ENCODE measurements at regions not wholly inside any gene's neighbourhood (a gene's known extent, or its start where the extent isn't known, plus 50 kb on each side); places are given as distances from the start of the nearest gene placed in this dataset.

DNA sequence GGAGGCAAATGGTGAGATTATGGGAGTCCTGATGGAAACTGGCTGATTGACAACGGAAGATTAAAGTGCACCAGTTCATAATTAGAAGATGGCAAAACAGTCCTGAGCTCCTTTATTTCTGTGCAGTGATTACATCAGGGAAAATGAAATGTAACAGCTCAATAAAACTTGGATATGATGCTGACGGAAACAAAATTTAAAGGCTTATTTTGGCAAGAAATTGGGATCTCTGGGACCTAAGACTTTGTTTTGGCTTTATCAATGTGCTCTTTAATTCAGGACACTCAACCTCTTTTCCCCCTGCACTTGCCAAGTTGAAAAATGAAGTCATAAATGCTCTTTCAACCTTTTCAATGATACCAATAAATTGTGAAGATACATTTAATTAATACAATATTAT lies 226.8 kb downstream of the C6orf118 start:
- DNase-seq (ENCODE audit: low read depth), result no peak

DNA sequence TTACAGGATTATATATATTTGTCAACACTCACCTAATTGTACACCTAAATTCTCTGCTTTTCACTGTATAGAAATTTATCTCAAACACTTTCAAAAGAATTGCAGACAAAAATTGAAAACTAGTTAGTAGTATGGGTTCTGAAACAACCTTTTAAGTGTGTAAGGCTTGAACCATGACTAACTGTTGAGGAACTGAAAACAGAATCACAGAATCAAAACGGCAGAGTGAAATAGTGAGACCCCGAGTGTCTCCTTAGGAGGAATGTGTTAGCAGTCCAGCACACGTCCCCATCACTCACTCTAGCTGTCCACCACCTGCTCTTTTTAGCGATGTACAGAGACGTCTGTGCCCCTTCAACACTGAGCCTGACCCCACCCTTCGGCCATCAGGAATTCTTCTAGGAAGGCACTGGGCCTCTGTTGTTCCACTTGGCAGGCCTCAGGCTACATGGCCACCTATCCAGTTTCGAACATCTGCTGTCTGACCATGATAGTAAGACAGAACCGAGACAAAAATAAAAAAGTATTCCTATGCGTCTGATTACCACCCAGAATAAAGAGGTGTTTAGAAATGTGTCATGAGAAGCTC lies 227.4 kb downstream of the C6orf118 start:
- no peak for DNase-seq (ENCODE audit: low read depth)

DNA sequence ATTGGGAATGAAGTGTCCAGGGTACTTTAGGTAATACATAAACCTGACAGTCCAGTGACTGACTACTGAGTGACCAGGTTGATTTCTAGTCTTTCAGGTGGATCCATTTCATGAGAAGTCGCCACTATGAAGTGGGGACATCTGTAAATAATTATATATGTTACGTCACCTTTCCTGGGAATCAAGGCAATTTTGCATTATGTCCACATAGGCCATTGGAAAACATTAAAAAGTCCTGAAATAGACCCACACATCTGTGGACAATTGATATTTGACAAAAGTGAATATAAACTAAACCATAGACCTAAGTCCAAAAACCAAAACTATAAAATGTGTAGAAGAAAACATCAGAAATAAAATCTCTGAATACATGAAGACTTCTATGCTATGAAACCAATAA lies 231.5 kb downstream of the C6orf118 start:
- no peak for DNase-seq (ENCODE audit: low read depth)

DNA sequence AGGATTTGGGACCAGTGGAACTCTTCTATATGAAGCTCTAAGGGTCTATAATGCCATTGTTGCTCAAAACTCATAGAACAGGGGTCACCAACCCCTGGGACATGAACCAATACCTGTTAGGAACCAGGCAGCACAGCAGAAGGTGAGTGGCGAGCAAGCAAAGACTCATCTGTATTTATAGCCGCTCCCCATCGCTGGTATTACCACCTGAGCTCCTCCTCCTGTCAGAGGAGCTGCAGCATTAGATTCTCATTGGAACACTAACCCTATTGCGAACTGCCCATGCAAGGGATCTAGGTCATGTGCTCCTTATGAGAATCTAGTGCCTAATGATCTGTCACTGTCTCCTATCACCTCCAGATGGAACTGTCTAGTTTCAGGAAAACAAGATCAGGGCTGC lies 237.5 kb downstream of the C6orf118 start:
- DNase-seq (ENCODE audit: low read depth), result no peak

DNA sequence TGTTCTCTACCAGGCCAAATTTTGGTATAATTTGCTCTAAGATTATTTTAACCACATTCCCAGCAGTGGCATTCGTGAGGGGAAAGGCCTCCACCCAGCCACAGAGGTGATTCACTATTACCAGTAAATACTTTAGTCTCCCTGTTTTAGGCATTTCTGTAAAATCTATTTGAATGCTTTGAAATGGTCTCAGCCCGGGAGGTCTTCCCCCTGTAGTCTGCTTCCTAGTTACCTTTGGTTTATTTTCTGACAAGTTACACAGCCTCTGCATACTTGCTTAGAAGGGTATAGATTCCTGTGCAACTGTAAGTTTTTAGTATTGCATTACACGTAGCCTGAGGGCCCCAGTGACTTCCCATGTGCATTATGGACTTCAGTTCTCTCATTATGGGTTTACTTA lies 248.7 kb downstream of the C6orf118 start:
- no peak for DNase-seq (ENCODE audit: low read depth)

DNA sequence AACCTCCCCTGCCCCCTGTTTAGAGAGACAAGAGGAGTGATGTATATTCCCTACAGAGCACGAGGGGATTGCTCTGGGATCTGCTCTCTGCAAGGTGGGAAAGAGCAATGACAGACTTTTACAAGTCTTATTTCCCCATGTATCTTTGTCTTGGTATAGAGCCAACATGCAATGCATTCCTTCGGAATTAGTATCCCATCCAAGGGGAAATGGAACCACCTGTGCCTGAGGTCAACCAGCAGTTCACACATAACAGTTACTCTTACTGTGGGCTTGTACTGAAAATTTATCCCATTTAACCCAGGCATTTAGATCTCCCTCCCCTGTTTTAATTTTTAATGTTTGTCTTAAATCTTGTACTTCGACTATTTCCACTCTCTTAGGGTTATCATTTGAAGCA lies 250.4 kb downstream of the C6orf118 start:
- DNase-seq (ENCODE audit: low read depth), result peak; percentile 19

DNA sequence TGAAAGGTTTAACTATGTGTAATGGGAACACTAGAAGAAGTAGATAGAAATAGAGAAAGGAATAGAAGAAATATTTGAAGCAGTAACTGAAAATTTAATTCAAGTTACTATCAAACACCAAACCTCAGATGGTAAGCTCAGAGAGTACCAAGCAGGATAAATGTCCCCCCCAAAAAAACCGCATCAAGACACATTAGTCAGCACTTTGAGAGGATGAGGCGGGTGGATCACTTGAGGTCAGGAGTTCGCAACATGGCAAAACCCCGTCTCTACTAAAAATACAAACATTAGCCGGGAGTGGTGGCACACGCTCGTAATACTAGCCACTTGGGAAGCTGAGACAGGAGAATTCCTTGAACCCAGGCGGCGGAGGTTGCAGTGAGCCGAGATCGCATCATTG lies 253.1 kb downstream of the C6orf118 start:
- DNase-seq (ENCODE audit: low read depth), result no peak

DNA sequence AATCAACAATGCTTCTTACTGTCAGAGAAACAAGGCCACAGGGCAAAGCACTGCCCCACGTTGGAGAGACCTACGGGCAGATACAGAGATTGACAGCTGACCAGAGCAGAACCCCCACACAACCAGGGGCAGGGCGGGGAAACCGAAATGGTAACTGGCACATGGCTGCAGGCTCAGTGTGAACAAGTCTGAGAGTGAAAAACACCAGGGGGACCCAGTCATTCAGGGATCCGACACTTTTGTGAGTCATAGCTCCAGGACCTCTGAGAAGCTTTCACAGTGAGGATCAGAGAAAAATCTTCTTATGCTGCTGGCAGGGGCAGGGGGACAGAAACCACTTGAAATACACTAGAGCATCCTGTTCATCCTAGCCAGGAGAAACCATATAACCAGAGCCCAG lies 254.2 kb downstream of the C6orf118 start:
- DNase-seq (ENCODE audit: low read depth), result no peak

DNA sequence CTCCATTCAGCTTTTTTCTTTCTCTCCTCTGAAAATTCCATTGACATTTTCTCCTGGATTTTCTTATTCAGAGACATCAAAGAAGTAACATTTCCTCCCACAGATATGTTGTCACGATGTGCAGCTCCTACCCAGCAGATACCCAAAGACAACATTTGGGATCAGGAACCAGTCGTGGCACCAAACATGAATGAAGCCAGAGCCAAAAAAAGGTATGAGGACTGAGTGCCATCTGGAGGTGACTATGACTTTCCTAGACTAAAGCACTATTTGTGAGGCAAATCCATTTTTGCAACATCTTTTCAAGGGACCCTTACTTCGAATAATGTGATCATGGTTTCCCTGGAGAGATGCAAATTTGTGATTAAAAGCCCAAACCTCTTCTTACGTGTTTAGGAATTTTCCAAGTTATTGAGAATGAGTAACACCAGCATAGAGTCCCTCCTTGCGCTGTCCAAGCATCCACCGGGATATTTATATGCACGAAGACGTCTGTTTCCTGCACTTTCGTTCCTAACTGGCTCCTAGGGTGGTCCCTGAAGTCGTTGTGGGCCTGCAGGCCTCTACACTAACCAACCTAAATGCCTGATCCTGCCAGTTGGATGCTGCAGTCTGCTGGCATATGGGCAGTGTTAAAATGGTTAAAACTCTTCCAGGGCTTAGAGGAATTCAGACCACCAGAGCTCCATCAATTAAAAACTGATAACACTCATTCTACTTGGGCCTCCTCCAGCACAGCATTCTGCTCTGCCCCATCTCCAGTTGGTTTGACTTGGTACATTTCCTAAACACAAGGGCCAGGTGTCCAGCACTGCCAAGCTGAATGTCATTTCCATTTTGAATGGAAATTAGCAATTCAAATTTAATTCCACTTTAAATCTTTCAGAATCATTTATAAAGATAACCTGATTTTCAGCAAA lies 256.6 kb downstream of the C6orf118 start:
- no peak for DNase-seq (ENCODE audit: low read depth)

DNA sequence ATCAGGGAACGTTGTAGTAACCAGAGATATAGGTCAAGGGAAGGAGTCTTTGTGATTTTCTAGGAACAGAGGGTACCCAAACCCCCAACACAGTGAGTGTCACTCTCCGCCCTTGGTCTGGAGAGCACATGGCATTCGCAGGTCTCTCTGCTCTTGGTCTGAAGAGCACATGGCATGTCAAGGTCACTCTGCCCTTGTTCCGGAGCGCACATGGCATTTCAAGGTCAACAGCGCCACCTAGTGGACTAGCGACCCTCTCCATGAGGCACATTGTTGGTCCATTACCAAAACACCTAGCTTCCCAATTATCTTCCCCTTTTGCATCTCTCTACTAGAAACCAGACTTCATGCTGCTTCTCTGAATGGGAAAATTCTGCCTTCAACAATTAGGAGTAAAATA lies 260.0 kb downstream of the C6orf118 start:
- no peak for DNase-seq (ENCODE audit: low read depth)

DNA sequence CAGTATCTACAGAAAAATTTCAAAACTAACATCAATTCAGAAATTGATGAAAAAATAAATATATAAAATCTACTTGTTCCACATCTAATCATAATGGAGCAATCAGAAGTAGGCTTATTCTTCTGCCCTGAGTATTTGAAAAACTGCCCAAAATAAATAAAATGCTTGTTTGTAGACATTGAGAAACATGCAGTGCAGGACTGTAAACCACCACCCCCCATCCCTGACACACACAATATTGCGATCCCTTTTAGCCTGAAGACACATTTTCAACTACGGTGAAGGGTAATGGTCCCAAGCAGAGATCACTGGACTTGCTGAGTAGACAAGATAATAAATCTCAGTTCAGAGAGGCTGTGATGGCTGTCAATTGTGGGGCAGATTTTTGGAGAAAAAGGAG lies 261.5 kb downstream of the C6orf118 start:
- no peak for DNase-seq (ENCODE audit: low read depth)

DNA sequence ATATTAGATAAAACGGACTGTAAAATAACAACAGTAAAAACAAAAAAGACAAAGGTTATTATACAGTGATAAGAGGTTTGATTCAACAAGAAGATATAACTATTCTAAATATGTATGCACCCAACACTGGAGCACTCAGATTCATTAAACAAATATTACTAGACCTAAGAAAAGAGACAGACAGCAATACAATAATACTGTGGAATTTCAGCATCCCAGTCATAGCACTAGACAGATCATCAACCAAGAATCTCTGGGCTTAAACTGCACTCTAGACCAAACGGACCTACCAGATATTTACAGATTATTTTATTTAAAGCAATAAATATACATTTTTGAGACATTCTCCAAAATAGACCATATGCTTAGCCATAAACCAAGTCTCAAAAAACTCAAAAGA lies 263.8 kb downstream of the C6orf118 start:
- DNase-seq (ENCODE audit: low read depth), result no peak

DNA sequence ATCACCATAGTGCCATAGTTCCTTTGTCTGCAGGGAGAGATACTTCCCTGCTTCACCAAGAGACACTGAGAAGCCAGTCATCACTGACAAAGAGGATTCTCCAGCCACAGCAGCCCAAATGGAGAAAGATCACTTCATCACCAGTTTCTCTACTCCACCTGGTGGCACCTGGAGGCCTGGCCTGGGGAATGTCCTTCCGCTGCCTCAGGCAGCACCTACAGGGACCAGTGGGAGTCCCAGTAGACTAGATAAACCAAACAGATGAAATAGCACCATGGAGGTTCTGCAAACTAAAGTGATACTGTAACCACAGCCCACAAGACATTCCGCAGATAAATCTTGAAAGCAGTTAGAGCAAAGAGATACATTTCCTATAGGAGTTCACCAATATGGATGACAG lies 266.5 kb downstream of the C6orf118 start:
- DNase-seq (ENCODE audit: low read depth), result no peak

DNA sequence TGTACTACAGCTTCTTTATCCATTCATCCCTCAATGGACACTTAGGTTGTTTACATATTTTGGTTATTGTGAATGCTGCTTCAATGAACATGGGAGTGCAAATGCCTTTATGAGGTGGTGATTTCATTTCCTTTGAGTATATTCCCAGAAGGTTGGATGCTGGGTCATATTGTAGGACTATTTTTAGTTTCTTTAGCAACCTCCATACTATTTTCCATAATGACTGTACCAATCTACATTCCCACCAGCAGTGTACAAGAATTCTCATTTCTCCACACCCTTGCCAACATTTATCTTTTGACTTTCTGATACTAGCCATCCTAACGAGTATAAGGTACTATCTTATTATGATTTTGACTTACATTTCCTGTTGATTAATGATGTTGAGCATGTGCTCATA lies 269.0 kb downstream of the C6orf118 start:
- DNase-seq (ENCODE audit: low read depth), result no peak

DNA sequence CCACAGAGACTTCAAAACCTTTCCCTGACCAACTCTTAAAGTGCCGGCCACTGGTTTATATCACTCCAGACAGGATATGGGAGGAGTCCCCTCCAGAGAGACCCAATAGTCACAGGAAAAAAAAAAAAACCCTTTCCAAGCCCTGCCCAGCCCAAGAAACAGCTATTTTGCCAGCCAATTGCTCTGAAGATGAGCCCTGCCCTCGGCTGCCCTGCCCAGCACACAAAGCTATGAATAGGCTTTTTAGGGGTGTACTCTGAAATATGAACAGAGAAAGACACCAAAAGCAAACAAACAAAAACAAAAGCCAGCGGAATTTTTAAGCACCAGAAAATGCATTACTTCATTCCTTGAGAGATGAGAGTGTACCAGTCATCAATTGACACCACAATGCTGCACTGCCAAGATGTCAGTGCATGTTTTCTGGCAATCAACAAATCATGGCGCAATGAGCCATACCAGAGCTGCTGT lies 275.1 kb downstream of the C6orf118 start:
- DNase-seq (ENCODE audit: low read depth), result no peak

DNA sequence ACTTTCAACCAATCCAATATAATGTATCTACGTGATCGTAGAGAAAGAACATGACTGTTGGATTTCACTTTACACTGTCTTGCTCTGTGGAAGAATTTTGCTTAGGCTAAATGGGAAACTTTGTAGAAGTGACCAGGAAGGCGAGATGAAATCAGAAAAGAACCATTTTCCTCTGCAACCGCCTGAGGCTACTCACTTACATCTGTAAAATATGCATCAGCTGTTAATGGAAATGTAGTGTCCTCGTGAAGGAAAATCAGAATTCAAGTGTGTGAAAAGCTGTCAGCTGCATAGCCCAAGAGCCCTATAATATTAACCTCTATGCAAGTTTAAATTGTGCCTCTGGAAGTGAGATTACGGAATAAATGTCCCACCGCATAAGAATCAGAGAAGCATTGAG lies 277.9 kb downstream of the C6orf118 start:
- DNase-seq (ENCODE audit: low read depth), result no peak

DNA sequence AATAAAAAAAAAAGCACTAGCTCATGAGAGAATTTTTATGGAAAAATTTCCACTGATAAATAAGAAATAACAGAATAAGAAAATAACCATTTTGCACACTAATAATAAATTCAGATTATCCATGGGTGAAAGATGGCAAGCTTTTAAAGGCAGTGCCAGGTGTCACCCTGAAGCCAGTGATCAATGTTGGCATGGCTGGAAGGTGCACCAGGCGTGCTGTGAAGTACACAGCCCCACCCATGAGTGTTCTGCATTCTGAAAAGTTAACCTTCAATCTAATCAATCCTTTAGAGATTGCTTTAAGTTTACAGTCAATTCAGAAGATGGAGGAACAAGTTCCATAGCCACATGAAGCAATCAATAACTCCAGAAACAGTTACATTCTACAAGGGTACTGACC lies 284.4 kb downstream of the C6orf118 start:
- no peak for DNase-seq (ENCODE audit: low read depth)

DNA sequence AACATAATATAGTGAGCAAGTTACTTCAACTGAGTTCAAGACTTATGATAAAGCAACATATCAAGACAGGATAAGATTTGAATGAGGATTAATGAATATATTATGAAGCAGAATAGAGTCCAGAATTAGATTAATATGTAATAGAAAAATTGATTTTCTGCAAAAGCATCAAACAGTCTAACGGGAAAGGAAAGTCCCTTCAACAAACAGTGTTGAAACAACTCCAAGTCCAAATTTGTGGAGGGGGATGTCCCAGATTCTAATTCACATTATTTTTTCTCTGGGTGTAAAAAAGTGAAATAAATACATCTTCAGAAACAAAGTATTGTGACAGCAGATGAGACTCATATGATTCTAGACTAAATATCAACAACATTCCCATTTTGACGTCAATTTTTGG lies 289.7 kb downstream of the C6orf118 start:
- no peak for DNase-seq (ENCODE audit: low read depth)

DNA sequence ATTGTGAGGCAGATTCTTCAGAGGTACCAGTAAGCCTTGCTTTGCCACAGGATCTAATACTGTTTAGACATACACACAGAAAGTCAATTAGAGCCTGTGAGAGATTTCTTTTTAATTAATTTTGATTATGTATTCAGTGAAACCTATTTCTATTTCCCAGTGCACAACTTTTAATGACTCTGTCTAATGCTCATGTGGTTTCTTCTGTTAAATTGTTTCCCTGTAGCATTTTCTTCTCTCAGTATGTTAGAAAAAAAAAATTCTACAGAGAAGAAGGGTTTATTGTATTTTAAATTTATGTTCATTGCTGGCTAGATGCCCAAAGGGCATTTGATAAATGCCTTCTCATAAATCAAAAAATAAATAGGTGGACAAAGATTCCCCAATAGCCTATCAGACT lies 293.7 kb downstream of the C6orf118 start:
- DNase-seq (ENCODE audit: low read depth), result no peak

DNA sequence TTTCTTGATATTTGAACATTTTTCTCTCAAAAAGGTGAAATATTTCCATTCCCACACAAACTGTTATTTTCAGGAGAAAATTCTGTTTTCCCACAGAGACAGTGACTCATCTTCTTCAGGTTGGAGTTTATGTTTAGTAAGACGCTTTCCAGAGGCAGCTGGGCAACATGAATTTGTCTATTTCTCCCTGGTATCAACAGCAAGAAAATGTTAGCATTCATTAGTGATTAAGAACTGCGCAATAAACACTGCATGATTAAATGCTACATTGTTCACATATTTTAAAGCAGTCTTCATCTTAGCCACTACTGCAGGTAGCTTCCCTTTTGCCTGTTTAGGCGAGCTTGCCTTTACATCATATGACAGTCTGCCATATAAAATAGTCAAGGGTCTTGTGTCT lies 295.7 kb downstream of the C6orf118 start:
- DNase-seq (ENCODE audit: low read depth), result no peak

DNA sequence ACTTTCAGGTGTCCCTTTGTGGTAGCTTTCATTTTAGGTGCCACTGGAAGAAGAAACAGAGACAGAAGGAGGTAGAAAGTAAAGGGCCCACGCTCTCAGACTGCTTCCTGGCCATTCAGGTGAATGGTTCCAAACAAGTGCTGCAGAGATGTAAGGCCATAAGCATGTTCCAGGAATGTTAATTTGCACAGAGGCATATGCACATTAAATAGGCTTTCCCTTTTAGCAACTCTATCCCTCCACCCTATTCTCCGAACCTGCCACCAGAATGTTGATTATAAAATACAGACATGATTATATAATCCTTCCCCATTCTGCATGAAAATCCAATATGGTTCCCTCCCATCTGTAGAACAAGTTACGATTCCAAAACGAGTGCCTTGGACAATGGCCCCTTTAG lies 297.2 kb downstream of the C6orf118 start:
- DNase-seq (ENCODE audit: low read depth), result no peak

DNA sequence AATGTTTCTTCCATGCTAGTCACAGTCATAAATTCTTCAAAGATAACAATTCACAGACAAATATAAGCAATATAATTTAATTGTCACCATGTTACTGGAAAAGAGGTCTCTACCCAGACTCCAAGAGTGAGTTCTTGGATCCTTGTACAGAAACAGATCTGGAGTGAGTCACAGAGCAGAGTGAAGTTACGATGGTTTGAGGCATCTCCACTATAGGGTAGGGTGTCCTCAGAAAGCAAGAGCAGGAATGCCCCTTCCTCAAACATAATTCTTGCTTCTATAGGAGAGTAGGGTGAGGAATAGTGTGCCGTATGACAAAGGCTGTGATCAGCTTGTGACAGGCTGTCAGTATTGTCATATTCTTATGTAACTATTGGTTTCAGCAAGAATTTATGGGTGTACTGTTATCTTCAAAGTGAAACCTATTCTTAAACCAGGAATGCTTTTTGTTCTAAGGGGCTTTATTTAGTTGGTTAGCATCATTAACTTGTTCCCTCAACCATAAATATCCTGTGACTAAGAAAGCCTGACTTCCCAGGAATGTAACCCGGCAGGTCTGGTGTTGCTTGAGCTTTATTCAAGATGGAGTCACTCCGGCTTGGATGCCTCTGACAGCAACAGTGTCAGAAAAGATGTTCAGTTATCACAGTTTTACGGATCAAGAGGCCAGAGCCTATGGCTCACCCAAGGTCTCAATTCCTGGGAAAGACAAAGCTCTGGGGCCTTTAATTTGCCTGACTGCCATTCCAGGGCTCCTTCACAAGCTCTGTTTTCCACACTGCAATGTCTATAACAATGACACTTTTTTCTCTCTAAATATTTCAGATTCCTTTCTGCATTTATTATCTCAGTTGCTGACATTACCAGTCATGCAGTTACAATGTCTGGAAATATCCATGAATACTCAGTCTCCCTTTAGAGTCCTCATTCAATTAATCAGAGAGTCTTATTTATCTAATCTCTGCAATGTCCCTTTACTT lies 298.6 kb downstream of the C6orf118 start:
- DNase-seq (ENCODE audit: low read depth), result no peak

DNA sequence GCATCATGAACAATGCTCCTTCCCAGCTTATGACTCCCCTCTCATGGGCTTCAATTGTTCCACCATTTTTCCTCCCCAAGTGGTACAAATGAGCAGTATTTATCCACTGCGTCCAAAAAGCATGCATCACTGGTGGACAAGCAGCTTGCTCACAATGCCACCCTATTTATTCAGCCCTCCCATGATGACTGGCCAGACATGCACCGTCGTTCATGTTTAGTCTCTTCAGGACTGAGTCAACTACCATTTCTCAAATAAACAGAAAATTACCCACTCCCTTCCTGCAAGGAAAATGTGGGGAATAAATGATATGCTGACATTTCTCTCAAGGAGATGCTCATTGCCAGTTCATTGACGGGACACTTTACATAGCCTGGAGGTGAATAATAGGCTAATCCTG lies 300.4 kb downstream of the C6orf118 start:
- no peak for DNase-seq (ENCODE audit: low read depth)

All from HS-5 (cell line).